Fibroblast of gingiva (primary cell): ENCODE measurements at regions not wholly inside any gene's neighbourhood (a gene's known extent, or its start where the extent isn't known, plus 50 kb on each side); places are given as distances from the start of the nearest gene placed in this dataset.

Experiments used
- DNase-seq: peaks from one replicate; pipeline ENCODE4 v3.0.0-alpha.2; 2011; ENCODE audit warnings: low read depth

DNA sequence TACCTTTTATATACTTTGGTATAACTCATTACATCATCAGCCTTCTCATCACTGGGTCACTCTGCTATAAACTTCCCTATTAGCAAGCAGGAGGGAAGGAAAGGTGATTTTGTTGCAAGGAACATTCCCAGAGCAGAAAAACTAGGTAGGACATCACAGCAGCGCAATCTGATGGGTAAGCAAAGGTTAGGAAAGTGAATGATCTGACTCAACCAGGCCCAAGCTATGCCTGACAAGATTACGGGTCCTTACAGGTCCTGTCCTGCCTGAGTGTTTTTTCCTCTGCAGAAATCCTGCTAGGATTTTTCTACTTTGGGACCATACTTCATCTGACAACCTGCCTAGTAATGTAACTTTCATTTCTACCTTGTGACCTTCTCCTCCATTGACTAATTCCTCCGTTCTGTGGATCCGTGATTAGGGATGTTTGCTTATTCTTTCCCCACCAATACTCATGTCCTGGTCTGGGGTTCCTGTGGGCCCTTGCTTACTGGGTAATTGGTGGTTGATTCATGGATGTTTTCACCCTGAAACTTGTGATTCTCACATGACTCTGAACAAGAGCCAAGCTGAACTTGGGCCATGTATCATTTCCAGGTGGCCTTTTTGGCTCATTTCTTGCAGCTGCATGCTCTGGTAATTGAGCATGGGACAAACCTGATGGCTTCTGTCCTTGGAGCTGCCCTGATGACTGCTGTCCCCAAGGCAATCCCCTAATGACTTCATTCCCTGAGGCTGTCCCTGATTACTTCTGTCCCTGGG, 111.9 kb upstream of the KIT start:
- no peak for DNase-seq

DNA sequence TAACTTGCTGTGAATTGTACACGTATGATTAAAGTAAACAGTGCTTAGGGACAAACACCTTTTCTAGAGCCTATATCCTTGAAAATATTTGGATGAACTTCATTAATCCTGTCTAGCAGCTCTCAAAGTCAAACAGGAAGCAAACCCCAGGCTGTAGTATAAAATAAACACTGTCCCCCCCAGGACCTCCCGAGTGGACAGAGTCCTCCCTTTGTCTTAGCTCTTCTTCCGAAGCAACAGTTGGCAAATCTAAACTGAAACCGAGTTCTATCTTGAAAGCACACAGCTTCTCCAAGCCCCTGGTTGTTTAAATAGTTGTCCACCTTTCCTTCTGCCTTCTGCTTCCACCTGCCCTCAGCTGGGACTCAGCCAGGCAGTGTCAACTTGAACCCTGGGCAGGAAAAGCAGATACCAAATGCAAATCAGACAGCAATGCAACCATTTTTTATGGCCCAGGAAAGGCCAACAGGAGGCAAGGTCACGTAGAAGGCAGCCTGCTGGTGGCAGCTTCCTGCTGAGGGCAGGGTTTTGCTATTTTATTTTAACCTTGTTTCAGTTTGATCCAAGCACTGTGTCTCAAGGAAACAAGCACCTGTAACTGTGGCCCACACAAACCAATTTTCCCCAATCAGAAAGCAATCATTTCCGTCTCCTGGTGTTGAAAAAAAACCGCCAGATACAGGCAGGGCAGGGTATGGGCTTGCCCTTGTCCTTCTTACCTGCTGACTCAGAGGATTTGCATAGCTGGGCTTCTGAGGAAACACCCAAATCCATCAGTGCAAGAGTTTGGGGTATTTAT, 110.3 kb upstream of the KIT start:
- DNase-seq: no peak

DNA sequence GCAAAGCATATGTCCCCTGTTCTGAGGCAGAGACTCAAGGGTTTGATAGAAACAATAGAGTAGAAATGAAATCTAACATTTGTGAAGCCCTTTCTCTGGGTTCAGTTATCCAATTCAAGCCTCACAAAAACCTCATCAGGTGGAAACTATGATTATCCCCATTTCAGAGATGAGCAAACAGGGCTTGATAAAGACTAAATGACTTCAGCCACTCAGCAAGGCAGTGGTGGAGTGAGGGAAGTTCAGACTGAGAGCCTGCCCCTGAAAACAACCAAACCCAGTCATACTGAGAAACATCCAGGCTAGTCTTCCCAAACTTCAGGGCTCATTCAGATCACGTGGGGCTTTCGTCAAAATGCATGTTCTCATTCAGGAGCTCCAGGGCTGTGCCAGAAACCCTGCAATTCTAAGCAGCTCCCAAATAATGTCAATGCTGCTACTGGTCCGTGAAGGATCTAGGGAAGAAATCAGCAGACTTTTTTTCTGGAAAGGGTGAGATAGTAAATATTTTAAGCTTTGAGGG, 109.6 kb upstream of the KIT start:
- no peak for DNase-seq

DNA sequence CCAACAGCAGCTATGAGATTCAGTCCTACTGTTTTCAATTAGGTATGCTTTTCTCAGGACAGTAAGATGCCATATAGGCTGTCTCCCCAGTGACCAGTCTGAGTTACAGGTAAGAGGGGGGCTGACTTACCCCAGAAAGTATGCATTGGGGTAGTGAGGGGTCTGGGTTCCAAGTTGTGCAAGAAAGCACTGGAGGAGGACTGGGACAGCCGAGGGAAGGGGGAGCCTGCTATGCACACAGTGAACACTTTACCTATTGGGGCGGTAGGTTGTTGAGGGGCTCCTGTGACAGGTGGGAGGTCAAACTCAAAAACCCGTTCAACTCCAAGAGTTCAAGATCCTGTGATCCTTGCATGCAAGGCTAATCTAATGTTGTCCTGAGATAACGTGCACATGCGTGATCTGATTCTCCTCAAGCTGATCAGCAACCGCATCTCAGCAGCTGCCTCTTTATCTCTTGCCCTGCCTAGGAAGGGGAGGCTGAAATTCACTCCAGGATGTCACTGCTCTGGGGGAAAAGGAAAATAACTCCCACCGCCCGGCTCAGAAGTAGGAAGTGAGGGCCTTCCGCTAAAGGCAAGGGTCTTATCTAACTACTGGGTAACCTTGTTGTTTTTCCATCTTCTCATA, 108.8 kb upstream of the KIT start:
- DNase-seq: no peak

DNA sequence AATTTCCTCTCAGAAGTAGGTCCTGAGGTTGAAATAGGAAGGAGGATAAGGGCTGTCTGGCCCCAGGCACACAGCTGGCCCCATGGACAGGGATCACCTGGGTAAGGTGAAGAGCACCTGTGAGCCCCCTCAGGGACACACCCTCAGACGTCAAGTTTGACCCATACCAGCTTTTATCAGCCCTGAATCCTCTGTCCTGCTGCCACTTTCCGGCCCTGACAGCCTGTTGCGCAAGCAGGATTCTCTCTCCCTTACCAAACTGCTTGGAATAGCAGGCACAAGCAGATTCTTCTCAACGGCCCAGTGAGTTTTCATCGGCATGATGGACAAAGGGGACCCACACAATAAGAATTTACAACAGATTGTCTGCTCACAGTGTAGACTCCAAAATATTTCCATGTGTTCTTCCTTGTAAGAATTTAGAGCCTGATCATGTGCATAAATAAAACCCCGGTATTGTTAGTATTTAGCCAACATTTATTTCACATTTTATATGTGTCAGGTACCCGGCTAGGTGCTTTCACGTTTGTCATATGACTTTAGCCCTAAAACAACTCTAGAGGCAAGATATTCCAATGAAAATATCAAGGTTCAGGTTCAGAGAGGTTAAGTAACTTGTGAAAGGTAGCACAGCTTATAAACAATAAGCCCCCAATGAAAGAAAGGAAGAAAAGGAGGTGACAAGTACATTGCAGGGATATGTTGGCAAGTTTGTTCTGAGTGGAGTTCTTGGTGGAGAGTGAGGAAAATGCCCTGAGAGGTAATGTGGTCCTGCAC, 107.2 kb upstream of the KIT start:
- no peak for DNase-seq

DNA sequence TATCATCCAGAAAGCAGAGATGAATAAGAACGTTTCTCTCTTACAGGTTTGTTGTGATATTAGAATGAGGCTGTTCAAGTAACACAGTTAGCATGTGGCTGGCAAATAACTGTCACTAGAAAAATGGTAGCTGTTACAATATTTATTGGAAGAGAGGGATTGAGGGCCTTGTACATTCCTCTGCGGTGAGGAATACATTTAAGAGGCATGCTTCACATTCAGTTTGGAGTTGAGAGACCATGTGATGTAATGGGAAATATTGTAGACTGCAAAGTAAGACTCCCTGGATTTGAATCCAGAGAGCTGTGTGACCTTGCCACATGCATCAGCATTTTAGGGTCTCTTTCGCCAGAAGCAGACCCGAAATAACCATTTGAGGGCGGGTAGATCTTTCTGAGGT, 104.8 kb upstream of the KIT start:
- DNase-seq: no peak

DNA sequence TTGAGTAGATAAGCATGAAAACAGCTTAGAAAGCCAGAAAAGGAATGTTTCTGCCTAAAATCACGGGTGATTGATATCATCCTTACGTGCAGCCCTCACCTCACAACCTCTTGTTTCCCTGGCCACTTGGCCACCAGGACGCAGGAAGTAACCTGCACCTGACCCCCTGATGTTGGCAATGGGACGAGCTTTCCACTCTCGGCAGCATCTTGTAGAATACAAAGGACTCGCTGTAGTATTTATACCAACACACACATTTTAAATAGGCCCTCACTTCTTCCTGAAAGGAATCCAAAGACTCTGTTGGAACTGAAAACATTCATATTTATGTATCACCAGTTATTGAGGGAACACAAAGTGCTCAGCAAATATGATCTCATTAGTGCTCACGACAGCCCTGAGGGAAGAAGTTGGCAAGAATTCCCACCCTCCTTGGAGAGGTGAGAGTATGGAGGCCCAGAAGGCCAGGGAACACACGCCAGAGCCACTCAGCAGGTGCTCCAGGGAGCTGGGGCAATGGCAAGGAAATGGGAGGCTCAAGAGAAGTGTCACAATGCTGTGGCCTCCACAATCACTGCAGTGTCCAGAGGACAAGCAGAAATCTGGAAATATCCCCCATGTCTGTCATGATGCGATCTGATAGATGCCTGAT, 103.3 kb upstream of the KIT start:
- no peak for DNase-seq

DNA sequence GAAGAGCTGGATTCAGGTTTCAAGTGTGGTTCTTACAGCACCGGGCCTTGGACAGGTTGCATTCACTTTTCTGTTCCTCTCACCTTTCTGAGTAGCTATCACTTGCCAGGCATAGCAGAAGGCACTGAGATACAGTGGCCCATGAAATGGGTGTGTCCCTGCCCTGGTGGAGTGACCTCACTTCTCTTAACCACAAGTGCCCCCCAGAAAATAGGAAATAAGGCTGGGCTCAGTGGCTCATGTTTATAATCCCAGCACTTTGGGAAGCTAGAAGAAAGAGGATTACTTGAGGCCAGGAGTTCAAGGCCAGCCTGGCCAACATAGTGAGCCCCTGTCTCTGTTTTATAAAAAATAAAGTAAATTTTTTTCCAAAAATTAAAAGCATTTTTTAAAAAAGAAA, 101.7 kb upstream of the KIT start:
- no peak for DNase-seq

DNA sequence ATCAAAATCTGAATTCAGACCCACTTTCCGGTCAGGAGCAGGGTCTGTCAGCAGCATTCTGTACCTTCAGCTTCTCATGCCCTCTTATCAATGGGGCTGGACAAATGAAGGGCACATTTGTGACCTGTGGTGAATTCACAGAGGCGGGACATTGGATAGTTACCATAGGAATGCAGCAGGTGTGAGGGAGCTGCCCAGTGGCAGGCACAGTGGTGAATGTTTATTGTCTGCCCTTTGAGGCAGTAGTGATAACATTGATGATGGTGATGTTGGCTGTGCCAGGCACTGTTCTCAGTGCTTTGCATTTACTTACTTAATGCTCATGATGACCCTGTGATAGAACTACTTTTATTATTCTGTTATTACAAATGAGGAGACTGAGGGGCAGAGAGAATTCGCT, 101.2 kb upstream of the KIT start:
- no peak for DNase-seq

DNA sequence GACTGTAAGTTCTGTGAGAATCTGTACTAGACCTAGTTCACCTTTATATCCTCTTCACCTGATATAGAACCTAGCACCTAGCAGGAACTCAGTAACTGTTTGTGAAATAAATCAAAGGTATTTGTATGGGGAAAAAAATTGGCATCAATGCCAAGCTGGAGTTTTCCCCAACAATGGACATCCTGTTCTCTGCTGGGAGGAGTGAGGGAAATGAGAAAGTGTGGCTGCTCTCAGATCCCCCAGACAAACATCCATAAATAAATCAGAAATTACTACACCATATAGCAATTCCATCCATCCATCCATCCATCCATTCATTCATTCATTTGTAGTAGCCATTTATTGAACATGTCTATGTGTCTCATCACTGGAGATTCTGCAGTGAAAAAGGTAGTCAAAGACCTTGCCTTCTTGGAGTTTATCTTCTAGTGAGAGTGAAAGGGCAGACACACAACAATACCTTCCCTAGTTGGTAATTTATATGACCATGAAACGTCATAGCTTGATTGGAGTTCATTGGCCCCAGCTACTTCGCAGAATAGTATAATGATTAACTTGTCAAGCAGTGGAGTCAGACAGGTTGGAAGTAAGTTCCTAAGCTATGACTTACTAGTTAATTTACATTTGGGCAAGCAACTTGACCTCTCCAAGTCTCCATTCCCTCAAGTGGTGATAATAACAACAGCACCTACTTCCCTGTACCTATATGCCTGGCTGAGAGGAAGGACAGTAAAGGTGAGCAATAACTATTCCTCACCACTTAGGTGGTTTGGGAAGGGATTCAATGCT, 98.7 kb upstream of the KIT start:
- DNase-seq: no peak

DNA sequence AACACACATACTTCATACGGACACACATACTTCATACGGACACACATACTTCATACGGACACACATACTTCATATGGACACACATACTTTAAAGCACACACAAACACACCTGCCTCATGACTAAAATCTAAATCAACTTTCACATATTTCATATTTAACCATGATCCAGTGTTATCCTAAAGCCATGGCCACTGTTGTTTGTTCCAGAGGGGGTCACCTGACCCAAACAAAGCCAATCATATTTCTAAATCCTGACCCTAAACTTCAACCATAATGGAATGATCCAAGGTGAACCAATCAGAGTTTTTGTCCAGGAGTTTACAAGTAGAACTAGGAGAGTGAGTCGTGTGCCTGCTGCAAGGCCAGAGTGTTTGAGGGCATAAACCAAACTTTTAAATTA, 97.2 kb upstream of the KIT start:
- DNase-seq: no peak

DNA sequence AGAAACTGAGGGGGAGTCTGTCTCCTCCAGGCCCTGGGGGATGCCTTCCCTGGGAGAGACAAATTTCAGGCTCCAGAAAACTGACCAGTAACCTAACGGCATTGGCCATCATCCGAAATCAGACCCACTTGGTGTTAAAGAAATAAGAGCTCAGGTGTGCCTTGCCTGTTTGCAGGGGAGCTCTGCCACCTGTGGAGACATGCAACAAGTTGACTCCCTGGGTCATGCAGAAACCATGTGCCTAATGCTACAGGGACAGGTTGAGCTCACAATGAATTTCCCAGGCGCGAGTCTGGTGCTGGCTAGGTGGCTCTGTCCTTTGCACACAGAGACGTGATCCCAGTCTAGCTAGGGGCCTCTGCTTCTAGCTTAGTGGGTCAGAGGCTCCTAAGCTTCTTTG, 95.8 kb upstream of the KIT start:
- DNase-seq: no peak

DNA sequence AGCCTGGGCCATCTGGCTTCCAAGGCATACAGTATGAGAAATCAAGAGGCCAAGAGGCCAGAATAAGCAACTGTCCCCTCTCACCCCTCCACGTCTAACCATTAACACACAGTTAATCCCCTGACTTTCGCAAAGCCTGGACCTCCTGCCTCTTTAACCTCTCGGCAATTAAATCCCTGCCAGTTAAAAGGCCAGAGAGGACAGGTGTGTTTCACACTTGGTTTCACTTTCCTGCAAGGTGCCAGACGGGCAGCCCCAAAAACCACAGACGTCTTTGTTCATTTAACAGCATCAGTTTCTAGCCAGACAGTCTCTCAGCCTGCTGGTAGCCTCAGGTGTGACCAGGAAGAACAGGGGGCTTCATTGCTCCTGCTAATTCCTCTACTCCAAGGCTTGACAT, 91.1 kb upstream of the KIT start:
- no peak for DNase-seq

DNA sequence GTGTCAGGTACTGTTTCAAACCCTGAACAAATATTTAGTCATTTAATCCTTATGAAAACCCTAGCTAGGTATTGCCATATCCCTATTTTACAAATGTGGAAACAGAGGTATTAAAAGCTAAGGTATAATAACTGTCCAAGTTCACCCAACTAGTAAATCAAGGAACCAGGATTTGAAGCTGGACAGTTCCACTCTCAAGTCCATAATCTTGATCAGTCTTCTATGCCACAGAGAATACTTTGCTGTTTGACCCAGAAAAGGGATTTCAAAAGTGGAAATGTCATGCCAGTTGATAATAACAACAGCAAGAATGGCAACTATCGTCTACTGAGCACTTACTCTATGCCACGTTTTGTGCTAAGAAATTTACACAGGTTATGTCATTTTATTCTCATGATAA, 90.4 kb upstream of the KIT start:
- no peak for DNase-seq

DNA sequence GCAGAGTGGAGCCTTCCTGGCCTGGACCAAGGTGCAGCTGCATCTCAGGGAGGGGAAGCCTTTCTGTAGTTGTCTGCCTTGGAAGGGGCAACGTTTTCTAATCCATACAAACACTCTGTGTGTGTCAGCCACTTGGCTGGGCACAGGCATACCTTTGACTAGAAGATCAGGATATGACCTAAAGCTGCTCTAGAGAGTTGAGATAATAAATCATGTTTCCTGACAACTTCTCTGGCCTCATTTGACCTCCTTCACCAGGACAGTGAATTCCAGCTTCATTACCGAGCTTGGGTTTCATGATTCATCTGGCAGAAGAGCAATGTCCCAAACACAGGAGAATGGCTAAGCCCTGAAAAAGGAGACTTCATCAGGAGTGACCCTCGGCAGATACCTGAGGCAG, 89.6 kb upstream of the KIT start:
- DNase-seq: no peak

DNA sequence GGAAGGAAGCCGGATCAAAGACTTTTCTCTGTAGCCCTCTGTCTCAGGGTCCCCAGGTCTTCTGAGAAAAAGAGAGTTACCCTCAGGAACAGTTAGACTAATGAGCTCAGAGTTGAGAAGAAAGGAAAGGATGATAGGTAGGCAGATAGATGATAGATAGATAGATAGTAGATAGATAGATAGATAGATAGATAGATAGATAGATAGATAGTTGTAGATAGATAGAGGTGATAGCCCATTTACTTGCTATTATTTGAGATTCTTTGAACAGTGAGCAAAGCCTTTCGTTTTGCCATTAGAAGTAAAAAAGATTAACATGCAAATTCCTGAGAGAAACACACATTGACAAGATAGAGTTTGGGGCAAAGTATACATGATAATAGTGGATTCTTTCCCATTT, 86.9 kb upstream of the KIT start:
- DNase-seq: no peak

DNA sequence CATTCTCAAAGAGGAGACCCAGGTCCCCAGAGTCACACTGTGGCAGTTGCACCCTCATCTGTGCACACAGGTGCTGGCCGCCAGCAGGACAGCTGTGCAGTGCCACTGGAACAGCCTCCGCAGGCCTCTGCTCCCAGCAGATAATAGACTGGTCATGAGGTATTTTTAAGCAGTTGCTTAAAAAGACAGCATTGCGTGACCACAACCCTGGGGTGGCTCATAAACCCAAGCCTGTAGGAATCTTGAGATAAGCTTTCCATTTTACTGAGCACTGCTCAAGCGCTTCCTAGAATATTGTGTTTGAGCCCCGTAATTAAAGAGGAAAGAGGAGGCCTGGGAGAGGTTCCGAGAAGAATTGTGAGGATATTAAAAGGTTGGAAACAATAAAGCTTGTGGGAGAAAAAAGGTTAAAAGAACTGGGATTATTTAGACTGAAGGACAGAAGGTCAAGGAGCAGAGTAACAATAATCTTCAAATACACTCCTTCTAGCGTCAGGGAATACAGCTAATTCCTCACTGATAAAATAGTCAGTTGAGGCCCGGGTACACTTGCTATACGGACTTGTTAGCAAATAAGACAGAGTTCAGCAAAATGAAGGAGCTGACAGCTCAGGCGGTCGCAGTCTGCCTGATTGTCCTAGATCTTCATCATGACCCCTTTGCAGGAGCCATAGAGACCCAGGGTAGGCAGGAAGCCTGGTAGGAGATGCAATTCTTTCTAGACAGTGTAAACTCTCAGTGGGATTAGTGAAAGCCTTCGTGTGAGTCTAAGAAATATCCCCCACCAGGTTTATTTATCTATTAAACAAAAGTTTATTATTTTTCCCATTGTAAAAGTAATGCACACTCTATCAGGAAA, 86.2 kb upstream of the KIT start:
- no peak for DNase-seq

DNA sequence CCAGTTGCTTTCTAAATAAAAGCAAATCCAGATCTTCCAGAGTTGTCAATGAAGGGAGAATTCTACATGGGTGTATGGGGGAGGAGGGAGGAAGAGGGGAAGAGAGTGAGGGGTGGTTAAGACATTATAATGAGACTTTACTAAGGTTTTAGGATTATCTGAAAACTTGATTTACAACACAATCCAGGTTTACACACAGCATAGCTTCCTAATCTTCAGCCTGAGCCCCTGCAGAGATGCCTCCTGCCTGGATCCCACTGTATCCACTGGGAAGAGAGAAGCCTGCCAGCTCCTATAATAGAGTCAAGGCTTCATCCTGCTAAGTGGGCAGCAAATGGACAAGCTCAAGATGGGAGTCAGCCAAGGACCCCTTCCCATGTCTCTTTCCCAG, 85.6 kb upstream of the KIT start:
- DNase-seq: no peak

DNA sequence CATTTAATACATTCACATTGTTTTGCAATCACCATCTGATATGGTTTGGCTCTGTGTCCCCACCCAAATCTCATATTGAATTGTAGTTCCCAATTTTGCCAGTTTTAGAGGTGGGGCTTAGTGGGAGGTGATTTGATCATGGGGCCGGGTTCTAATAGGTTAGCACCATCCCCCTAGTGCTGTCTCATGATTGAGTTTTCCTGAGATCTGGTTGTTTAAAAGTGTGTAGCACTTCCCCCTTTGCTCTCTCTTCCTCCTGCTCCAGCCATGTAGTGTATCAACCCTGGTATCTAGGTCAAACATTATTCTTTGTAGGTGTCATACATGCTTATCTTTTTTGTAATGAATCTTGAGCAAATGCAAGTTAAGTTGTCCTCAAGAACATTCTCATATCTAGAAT, 83.3 kb upstream of the KIT start:
- no peak for DNase-seq

DNA sequence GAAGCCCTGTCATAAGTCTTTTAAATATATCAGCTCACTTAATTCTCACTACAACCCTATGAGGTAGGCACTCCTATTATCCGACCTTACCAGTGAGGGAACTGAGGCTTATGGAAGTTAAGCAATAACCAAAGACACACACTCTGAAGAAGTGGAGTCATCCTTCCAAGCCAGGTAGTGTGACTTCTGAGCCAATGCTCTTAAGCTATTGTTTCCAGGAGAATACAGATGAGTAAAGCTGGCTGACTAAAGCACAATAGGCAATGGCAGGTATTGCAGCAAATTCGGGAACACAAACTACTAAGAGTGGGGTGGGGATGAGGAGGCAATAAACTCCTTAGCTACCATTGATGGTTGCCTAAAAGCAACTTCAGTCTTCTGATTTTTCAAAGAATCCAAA, 81.8 kb upstream of the KIT start:
- DNase-seq: no peak
